ENCODE measurements at regions not wholly inside any gene's neighbourhood (a gene's known extent, or its start where the extent isn't known, plus 50 kb on each side); places are given as distances from the start of the nearest gene placed in this dataset.

GRCh38 chr1:232574889-232575762 is 54.8 kb downstream of the SIPA1L2 start:
- H3K27me3 ChIP-seq: no peaks in the 10 kb centered on the region
- TF ChIP-seq CTCF (IDR thresholded peaks at IDR 0.05) (no peak), EZH2 (IDR thresholded peaks at IDR 0.05) (no peak), EZH2phosphoT487 (IDR thresholded peaks at IDR 0.05) (no peak)
- H3K79me2 ChIP-seq (ENCODE audit: low read depth): peaks cover 20% of the 10 kb centered on the region
- no peaks in the 10 kb centered on the region for H3K9me3 Mint-ChIP-seq
- no peaks in the 10 kb centered on the region for H4K20me1 ChIP-seq (ENCODE audit: low read depth)
- H3K27ac Mint-ChIP-seq: peak overlapping the region; percentile 38
- H3K27me3 Mint-ChIP-seq (ENCODE audit: insufficient read depth, low read depth): no peaks in the 10 kb centered on the region
- no peak overlapping the region for H3K4me3 ChIP-seq
- peaks cover 50% of the 10 kb centered on the region for H3K4me1 ChIP-seq
- H3K36me3 ChIP-seq: no peaks in the 10 kb centered on the region
- no peak overlapping the region for H3K4me2 ChIP-seq
- H3K9me3 ChIP-seq (ENCODE audit: low read depth): no peaks in the 10 kb centered on the region
- no peak overlapping the region for H3K9ac ChIP-seq
- H3K36me3 Mint-ChIP-seq: peaks cover 41% of the 10 kb centered on the region
- H2AFZ ChIP-seq (replicated peaks): no peak overlapping the region
- no peak overlapping the region for H3K4me3 Mint-ChIP-seq
- H3K4me1 Mint-ChIP-seq: peaks cover 56% of the 10 kb centered on the region
- DNase-seq (ENCODE audit: low spot score): no peak
- no peak overlapping the region for H3K27ac ChIP-seq
- H3F3A ChIP-seq (ENCODE audit: low read depth): peaks cover 44% of the 10 kb centered on the region

- no peaks in the 10 kb centered on the region for H4K20me1 ChIP-seq (ENCODE audit: low read depth)
- DNase-seq (ENCODE audit: low spot score): no peak
- H3K79me2 ChIP-seq (ENCODE audit: low read depth): peaks cover 20% of the 10 kb centered on the region
- no peaks in the 10 kb centered on the region for H3K36me3 ChIP-seq
- Mint-ChIP-seq H3K36me3 (peaks cover 47% of the 10 kb centered on the region), H3K9me3 (no peaks in the 10 kb centered on the region), H3K4me3 (no peak overlapping the region), H3K4me1 (peaks cover 47% of the 10 kb centered on the region), H3K27ac (no peak overlapping the region), H3K27me3 (ENCODE audit: insufficient read depth, low read depth) (no peaks in the 10 kb centered on the region)
- no peak overlapping the region for H3K4me2 ChIP-seq
- no peak overlapping the region for H3K4me3 ChIP-seq
- no peaks in the 10 kb centered on the region for H3K27me3 ChIP-seq
- H3K9me3 ChIP-seq (ENCODE audit: low read depth): no peaks in the 10 kb centered on the region
- H3K4me1 ChIP-seq: peaks cover 39% of the 10 kb centered on the region
- peaks cover 35% of the 10 kb centered on the region for H3F3A ChIP-seq (ENCODE audit: low read depth)
- TF ChIP-seq EZH2phosphoT487 (IDR thresholded peaks at IDR 0.05) (no peak), CTCF (IDR thresholded peaks at IDR 0.05) (no peak), EZH2 (IDR thresholded peaks at IDR 0.05) (no peak)
- H3K27ac ChIP-seq: no peak overlapping the region
- H3K9ac ChIP-seq: no peak overlapping the region
- H2AFZ ChIP-seq (replicated peaks): no peak overlapping the region
These were observed 55.9 kb downstream of the SIPA1L2 start for GRCh38 chr1:232574077-232574476.

GRCh38 chr1:232571523-232571922 is 58.4 kb downstream of the SIPA1L2 start:
- H3K4me3 Mint-ChIP-seq: no peak overlapping the region
- Histone ChIP-seq H3K4me2 (no peak overlapping the region), H3K27ac (no peak overlapping the region), H2AFZ (replicated peaks) (no peak overlapping the region), H3K27me3 (no peaks in the 10 kb centered on the region), H3K9ac (no peak overlapping the region), H3K9me3 (ENCODE audit: low read depth) (no peaks in the 10 kb centered on the region), H3K4me3 (no peak overlapping the region), H3K4me1 (peaks cover 14% of the 10 kb centered on the region), H3K36me3 (no peaks in the 10 kb centered on the region), H3K79me2 (ENCODE audit: low read depth) (peaks cover 20% of the 10 kb centered on the region), H3F3A (ENCODE audit: low read depth) (peaks cover 10% of the 10 kb centered on the region), H4K20me1 (ENCODE audit: low read depth) (no peaks in the 10 kb centered on the region)
- H3K9me3 Mint-ChIP-seq: no peaks in the 10 kb centered on the region
- TF ChIP-seq EZH2 (IDR thresholded peaks at IDR 0.05): no peak
- TF ChIP-seq CTCF (IDR thresholded peaks at IDR 0.05): no peak
- no peak for TF ChIP-seq EZH2phosphoT487 (IDR thresholded peaks at IDR 0.05)
- peaks cover 47% of the 10 kb centered on the region for H3K36me3 Mint-ChIP-seq
- H3K4me1 Mint-ChIP-seq: peaks cover 34% of the 10 kb centered on the region
- H3K27ac Mint-ChIP-seq: no peak overlapping the region
- peaks cover 3% of the 10 kb centered on the region for H3K27me3 Mint-ChIP-seq (ENCODE audit: insufficient read depth, low read depth)
- no peak for DNase-seq (ENCODE audit: low spot score)
